ENCODE measurements at regions not wholly inside any gene's neighbourhood (a gene's known extent, or its start where the extent isn't known, plus 50 kb on each side); places are given as distances from the start of the nearest gene placed in this dataset.

GRCh38 chr2:100767224-100767653, 52.7 kb upstream of the NPAS2 start:
- Mint-ChIP-seq H3K36me3 (ENCODE audit: low read depth) (no peaks in the 10 kb centered on the region), H3K4me1 (no peaks in the 10 kb centered on the region), H3K9me3 (no peaks in the 10 kb centered on the region), H3K27me3 (no peaks in the 10 kb centered on the region), H3K4me3 (no peak overlapping the region), H3K27ac (no peak overlapping the region)
- CTCF ChIA-PET, result no interaction called here
- DNase-seq, result no peak
- POLR2A ChIA-PET, result no interaction called here

- H3K36me3 Mint-ChIP-seq (ENCODE audit: low read depth), result no peaks in the 10 kb centered on the region
- no peak overlapping the region for H3K4me3 Mint-ChIP-seq
- H3K4me1 Mint-ChIP-seq, result no peaks in the 10 kb centered on the region
- no peak overlapping the region for H3K27ac Mint-ChIP-seq
- no peaks in the 10 kb centered on the region for H3K9me3 Mint-ChIP-seq
- no peak for DNase-seq
- ChIA-PET CTCF (no interaction called here), POLR2A (no interaction called here)
- H3K27me3 Mint-ChIP-seq, result no peaks in the 10 kb centered on the region
Observed at GRCh38 chr2:100767810-100768806, 51.8 kb upstream of the NPAS2 start.

All from activated CD4-positive, alpha-beta T cell treated with anti-CD3 and anti-CD28 coated beads, Interleukin-2, amount 10 ng/mL, durations not matched to agents 7 days and 5 days (primary cell).